ENCODE measurements at regions not wholly inside any gene's neighbourhood (a gene's known extent, or its start where the extent isn't known, plus 50 kb on each side); places are given as distances from the start of the nearest gene placed in this dataset.

DNA sequence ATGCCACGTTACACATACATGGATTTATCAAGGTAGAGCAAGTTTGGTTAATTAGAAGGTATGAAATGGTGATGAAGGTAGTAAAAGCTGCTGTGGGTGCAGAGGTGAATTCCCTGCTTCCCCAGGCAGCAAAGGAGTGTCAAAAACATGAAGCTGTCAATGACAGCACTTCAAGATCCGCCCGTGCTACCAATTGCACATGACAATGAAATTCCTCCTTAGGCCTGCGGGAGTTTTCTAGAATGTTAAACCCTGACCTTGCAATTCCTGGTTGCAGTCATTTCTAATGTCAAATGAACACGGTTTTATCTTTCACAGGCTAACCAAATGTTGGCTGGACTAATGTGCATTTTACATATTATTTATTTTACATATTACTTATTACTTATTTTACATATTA, 67.7 kb upstream of the LSM14A start:
- in situ Hi-C loops (cut with HindIII; ENCODE audit: low pct_unique_long_range_greater_than_20kb, low sequenced_read_pairs) = no loop called here
- no peaks in the 10 kb centered on the region for H3K9me3 ChIP-seq (ENCODE audit: control insufficient read depth, insufficient read depth, low read depth, low read length)
- BruUV-seq (replicated peaks) = no TSS peak
- no peaks in the 10 kb centered on the region for H3K36me3 ChIP-seq (ENCODE audit: control insufficient read depth, insufficient read depth, low read length)
- ATAC-seq (no peak), DNase-seq (ENCODE audit: low read depth, low spot score) (no peak)
- ChIA-PET CTCF (interaction anchor here (0.6 to 1.1 kb wide), 2 partner anchors 8 to 57 kb away, joined by 3 to 6 read pairs; no protein-coding TSS in a partner anchor), POLR2A (no interaction called here)
- no peaks in the 10 kb centered on the region for H3K4me1 ChIP-seq (ENCODE audit: control insufficient read depth, insufficient read depth, low read length)
- TF ChIP-seq TCF7L2 (IDR thresholded peaks at IDR 0.05; ENCODE audit: low read depth, low read length) (no peak), SIN3A (IDR thresholded peaks at IDR 0.05; ENCODE audit: borderline replicate concordance, insufficient read depth, low read depth, low read length) (no peak)
- H3K27ac ChIP-seq (ENCODE audit: low read length) = no peak overlapping the region
- no peaks in the 10 kb centered on the region for H3K27me3 ChIP-seq (ENCODE audit: control insufficient read depth, insufficient read depth, low read length)
- intact Hi-C loops (cut with micrococcal nuclease; ENCODE audit: unreplicated experiment) = no loop called here
- H3K4me3 ChIP-seq (ENCODE audit: low read depth in 2 of 2, low read length in 2 of 2) = no peak overlapping the region

DNA sequence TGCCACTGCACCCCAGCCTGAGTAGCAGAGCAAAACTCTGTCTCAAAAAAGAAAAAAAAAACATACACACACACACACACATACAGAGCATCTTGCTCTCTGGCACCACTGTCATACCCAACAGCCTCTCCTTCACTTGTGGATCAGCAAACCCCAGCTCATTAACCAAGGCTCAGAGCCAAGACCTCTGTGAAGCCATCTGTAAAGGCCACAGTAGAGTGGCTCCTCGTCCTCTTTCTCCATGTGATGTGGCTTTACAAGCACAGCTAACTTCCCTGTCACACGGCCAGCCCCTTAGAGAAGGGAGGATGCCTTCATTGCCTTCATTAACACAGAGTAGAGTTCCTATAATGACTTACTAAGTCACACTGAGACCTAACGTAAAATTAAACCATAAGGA, 62.7 kb upstream of the LSM14A start:
- POLR2A ChIA-PET = no interaction called here
- intact Hi-C loops (cut with micrococcal nuclease; ENCODE audit: unreplicated experiment) = no loop called here

More for the DNA sequence above, 62.7 kb upstream of the LSM14A start:
- in situ Hi-C loops (cut with HindIII; ENCODE audit: low pct_unique_long_range_greater_than_20kb, low sequenced_read_pairs) = no loop called here
- CTCF ChIA-PET = interaction anchor here (1.1 kb wide), 1 partner anchor 332 kb away, joined by 3 read pairs; no protein-coding TSS in a partner anchor
- Histone ChIP-seq H3K4me1 (ENCODE audit: control insufficient read depth, insufficient read depth, low read length) (no peaks in the 10 kb centered on the region), H3K36me3 (ENCODE audit: control insufficient read depth, insufficient read depth, low read length) (no peaks in the 10 kb centered on the region), H3K27me3 (ENCODE audit: control insufficient read depth, insufficient read depth, low read length) (no peaks in the 10 kb centered on the region), H3K4me3 (ENCODE audit: low read depth in 2 of 2, low read length in 2 of 2) (no peak overlapping the region), H3K27ac (ENCODE audit: low read length) (no peak overlapping the region), H3K9me3 (ENCODE audit: control insufficient read depth, insufficient read depth, low read depth, low read length) (no peaks in the 10 kb centered on the region)
- no peak for ATAC-seq
- TF ChIP-seq POLR2AphosphoS5 (IDR thresholded peaks at IDR 0.05; ENCODE audit: low read depth, low read length) (no peak), SIN3A (IDR thresholded peaks at IDR 0.05; ENCODE audit: borderline replicate concordance, insufficient read depth, low read depth, low read length) (no peak), REST (IDR thresholded peaks at IDR 0.05; ENCODE audit: insufficient read depth in 1 of 2, low read depth in 2 of 2, low read length in 1 of 2) (no peak), TCF7L2 (IDR thresholded peaks at IDR 0.05; ENCODE audit: low read depth, low read length) (no peak)
- TF ChIP-seq, protein P1, sequence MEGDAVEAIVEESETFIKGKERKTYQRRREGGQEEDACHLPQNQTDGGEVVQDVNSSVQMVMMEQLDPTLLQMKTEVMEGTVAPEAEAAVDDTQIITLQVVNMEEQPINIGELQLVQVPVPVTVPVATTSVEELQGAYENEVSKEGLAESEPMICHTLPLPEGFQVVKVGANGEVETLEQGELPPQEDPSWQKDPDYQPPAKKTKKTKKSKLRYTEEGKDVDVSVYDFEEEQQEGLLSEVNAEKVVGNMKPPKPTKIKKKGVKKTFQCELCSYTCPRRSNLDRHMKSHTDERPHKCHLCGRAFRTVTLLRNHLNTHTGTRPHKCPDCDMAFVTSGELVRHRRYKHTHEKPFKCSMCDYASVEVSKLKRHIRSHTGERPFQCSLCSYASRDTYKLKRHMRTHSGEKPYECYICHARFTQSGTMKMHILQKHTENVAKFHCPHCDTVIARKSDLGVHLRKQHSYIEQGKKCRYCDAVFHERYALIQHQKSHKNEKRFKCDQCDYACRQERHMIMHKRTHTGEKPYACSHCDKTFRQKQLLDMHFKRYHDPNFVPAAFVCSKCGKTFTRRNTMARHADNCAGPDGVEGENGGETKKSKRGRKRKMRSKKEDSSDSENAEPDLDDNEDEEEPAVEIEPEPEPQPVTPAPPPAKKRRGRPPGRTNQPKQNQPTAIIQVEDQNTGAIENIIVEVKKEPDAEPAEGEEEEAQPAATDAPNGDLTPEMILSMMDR (IDR thresholded peaks at IDR 0.05) = no peak
- BruUV-seq (replicated peaks) = no TSS peak
- DNase-seq (ENCODE audit: low read depth, low spot score) = no peak
